Progenitor cell of endocrine pancreas (in vitro differentiated cells): ENCODE measurements at regions not wholly inside any gene's neighbourhood (a gene's known extent, or its start where the extent isn't known, plus 50 kb on each side); places are given as distances from the start of the nearest gene placed in this dataset.
"Not testable (repeated sequence)": the region's sequence is repeated elsewhere in the genome, so short reads cannot be mapped to it uniquely, and the experiment has no call there.

Source experiments
- DNase-seq: peaks from one replicate; pipeline ENCODE4 v3.0.0; 2021; ENCODE audit warnings: low spot score; ENCODE audit not compliant: unreplicated experiment
- H3K27ac Mint-ChIP-seq: 2 replicates; pipeline ENCODE4 v1.8.0; 2021; ENCODE audit warnings: mild to moderate bottlenecking, moderate library complexity, mixed read lengths
- H3K27me3 Mint-ChIP-seq: 2 replicates; pipeline ENCODE4 v1.8.0; 2021; ENCODE audit warnings: mixed read lengths
- H3K36me3 Mint-ChIP-seq: 2 replicates; pipeline ENCODE4 v1.8.0; 2022; ENCODE audit warnings: mixed read lengths; ENCODE audit not compliant: insufficient read depth
- H3K4me1 Mint-ChIP-seq: 2 replicates; pipeline ENCODE4 v1.8.0; 2021; ENCODE audit warnings: low read depth, mixed read lengths
- H3K4me3 Mint-ChIP-seq: 2 replicates; pipeline ENCODE4 v1.8.0; 2021; ENCODE audit warnings: low read depth, mild to moderate bottlenecking, moderate library complexity, mixed read lengths
- H3K9me3 Mint-ChIP-seq: 2 replicates; pipeline ENCODE4 v1.8.0; 2021; ENCODE audit warnings: low read depth, mixed read lengths
- TF ChIP-seq, protein P1 (sequence below): fragments of 200-600 bp; sonication (generic); IDR thresholded peaks from one replicate; pipeline ENCODE4 v1.5.0; 2021; ENCODE audit warnings: antibody characterized with exemption, mild to moderate bottlenecking; ENCODE audit not compliant: unreplicated experiment

DNA sequence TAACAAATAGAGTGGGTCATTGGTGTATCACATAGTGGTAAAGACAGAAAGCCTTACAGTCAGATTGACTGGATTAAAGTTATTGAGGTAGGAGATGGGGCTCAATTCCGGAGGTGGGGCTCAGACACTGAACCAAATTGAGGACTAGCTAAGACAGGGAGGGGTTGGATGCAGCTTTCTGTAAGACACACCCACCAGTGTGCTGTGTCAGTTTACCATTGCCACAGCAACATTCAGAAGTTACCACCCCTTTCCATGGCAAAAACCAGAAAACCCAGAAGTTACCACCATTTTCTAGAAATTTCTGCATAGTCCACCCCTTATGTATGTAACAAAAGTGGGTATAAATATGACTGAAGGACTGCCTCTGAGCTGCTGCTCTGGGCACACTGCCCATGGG lies 167.6 kb upstream of the TMEM72 start:
- H3K9me3 Mint-ChIP-seq = no peaks in the 10 kb centered on the region
- TF ChIP-seq, protein P1, sequence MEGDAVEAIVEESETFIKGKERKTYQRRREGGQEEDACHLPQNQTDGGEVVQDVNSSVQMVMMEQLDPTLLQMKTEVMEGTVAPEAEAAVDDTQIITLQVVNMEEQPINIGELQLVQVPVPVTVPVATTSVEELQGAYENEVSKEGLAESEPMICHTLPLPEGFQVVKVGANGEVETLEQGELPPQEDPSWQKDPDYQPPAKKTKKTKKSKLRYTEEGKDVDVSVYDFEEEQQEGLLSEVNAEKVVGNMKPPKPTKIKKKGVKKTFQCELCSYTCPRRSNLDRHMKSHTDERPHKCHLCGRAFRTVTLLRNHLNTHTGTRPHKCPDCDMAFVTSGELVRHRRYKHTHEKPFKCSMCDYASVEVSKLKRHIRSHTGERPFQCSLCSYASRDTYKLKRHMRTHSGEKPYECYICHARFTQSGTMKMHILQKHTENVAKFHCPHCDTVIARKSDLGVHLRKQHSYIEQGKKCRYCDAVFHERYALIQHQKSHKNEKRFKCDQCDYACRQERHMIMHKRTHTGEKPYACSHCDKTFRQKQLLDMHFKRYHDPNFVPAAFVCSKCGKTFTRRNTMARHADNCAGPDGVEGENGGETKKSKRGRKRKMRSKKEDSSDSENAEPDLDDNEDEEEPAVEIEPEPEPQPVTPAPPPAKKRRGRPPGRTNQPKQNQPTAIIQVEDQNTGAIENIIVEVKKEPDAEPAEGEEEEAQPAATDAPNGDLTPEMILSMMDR = no peak
- peaks cover 1% of the 10 kb centered on the region for H3K4me1 Mint-ChIP-seq
- H3K27ac Mint-ChIP-seq = no peak overlapping the region
- no peak for DNase-seq
- H3K27me3 Mint-ChIP-seq = peaks cover 58% of the 10 kb centered on the region
- H3K36me3 Mint-ChIP-seq = no peaks in the 10 kb centered on the region
- no peak overlapping the region for H3K4me3 Mint-ChIP-seq

DNA sequence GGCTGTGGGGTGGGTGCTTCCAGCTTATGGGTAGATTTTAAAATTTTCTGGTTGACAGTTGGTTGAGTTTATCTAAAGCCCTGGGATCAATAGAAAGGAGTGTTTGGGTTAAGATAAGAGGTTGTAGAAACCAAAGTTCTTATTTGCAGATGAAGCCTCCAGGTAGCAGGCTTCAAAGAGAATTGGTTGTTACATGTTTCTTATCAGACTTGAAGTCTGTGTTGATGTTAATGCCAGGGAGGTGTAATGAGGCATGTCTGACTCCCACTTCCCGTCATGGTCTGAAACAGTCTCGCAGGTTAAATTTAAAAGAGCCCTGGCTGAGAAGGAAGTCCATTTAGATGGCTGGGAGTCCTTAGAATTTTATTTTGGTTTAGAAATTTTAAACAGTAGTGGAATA lies 165.2 kb upstream of the TMEM72 start:
- Mint-ChIP-seq H3K4me3 (no peak overlapping the region), H3K9me3 (no peaks in the 10 kb centered on the region), H3K27ac (no peak overlapping the region), H3K4me1 (peaks cover 1% of the 10 kb centered on the region), H3K27me3 (peaks cover 56% of the 10 kb centered on the region), H3K36me3 (no peaks in the 10 kb centered on the region)
- DNase-seq = no peak
- TF ChIP-seq, protein P1 = no peak

DNA sequence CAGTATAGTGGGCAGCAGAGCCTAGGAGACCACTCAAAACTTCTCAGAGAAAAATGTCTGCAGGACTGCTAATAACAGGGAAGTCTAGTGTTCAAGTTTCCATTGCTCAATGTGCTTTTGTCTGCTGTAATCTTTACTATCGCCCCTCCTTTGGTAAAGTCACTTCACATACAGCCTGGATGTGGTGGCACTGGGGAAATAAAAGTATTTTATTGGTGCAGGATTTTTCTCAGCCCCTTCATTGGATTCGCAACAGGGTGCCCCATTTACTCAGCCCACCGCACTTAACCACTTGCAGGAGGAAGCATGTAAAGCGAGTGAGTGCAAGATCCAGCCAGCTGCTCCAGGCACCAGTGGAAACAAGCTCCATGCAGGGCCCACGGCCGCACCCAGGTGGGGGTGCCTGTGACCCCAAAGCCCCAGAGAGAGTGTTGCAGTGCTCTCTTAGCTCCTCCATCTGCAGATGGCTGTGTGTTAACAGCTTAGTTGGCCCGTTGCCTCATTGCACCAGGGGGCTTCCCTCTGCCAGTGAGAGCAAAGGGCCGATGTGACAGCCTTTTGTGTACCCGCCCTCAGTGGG lies 163.5 kb upstream of the TMEM72 start:
- Mint-ChIP-seq H3K9me3 (no peaks in the 10 kb centered on the region), H3K36me3 (no peaks in the 10 kb centered on the region), H3K27ac (no peak overlapping the region), H3K4me1 (peaks cover 1% of the 10 kb centered on the region), H3K27me3 (peaks cover 50% of the 10 kb centered on the region), H3K4me3 (no peak overlapping the region)
- DNase-seq = no peak
- TF ChIP-seq, protein P1 = no peak

DNA sequence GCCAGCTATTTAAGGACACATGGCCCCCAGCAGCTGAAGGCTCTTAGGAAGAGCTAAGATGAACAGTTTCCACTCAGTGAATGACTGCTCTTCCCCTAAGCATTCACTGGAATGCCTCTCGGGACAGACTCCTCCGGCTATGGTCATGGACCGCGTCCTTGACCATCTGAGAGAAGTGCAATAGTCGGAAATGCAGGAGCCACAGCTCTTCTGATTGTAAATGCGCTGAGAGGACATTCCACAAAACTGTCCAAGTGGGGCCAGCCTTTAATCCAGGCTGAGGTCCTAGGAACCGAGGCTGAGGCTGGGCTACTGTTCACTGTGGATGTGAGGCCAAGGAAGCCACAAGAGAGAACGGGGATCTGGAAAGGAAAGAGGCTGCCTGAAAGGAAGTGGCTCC lies 162.0 kb upstream of the TMEM72 start:
- TF ChIP-seq, protein P1 = no peak
- no peak for DNase-seq
- Mint-ChIP-seq H3K27me3 (peaks cover 55% of the 10 kb centered on the region), H3K9me3 (no peaks in the 10 kb centered on the region), H3K36me3 (no peaks in the 10 kb centered on the region), H3K4me3 (no peak overlapping the region), H3K27ac (no peak overlapping the region), H3K4me1 (peaks cover 1% of the 10 kb centered on the region)

DNA sequence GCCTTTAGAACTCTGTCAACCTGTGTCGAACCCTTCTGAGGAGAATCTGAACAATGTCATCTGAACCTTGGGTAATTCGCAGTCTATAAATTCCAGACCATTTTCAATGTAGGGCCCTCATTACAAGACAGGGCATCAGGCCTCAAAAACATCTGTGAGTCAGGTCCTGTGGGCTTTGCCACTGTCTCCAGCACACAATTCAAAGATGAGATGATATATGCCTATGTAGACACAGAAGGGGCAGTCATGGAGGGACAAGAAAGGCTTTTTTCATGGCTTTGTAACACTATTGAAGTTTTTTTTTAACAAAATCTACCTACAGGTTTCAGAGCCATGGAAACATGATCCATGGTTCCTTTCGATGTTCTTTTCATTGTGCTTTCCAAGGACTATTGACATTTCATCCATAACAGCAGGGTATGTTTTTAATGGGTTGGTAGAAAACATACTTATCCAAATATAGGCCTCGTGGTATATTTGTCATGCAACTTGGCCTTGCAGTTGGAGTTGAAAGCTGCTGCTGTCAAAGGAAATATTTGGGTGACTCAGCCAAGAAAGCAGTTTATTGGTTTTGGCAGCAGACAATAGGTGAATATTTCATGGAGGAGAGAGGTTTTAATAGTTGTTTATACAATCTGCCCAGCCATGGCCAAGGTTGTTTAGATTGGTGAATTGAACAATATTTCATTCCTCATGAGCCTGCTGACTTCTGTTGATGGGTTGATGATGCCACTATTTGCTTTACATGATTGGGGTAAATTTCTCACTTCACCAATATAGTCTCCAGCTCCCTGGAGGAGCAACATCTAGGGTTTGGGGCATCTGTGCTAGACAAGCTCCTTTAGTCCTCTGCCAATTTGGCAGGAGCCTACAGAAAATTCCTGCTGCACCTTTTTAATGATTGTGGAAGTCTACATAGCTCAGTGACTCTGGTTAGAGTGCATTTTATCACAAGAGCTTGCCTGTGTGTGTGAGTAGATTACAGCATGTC lies 158.4 kb upstream of the TMEM72 start:
- TF ChIP-seq, protein P1 = no peak
- H3K27ac Mint-ChIP-seq = no peak overlapping the region
- no peak overlapping the region for H3K4me3 Mint-ChIP-seq
- no peaks in the 10 kb centered on the region for H3K9me3 Mint-ChIP-seq
- H3K27me3 Mint-ChIP-seq = peaks cover 48% of the 10 kb centered on the region
- no peaks in the 10 kb centered on the region for H3K36me3 Mint-ChIP-seq
- no peaks in the 10 kb centered on the region for H3K4me1 Mint-ChIP-seq
- DNase-seq = no peak

DNA sequence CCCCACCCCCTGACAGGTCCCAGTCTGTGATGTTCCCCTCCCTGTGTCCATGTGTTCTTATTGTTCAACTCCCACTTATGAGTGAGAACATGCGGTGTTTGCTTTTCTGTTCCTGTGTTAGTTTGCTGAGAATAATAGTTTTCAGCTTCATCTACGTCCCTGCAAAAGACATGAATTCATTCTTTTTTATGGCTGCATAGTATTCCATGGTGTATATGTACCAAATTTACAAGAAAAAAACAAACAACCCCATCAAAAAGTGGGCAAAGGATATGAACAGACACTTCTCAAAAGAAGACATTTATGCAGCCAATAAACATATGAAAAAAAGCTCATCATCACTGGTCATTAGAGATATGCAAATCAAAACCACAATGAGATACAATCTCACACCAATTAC lies 156.8 kb upstream of the TMEM72 start:
- H3K27ac Mint-ChIP-seq, H3K4me1 Mint-ChIP-seq, H3K36me3 Mint-ChIP-seq: not testable (repeated sequence)

More for the DNA sequence above, 156.8 kb upstream of the TMEM72 start:
- not testable (repeated sequence) for H3K9me3 Mint-ChIP-seq, H3K4me3 Mint-ChIP-seq, DNase-seq
- peaks cover 44% of the 10 kb centered on the region for H3K27me3 Mint-ChIP-seq
